ENCODE measurements at regions not wholly inside any gene's neighbourhood (a gene's known extent, or its start where the extent isn't known, plus 50 kb on each side); places are given as distances from the start of the nearest gene placed in this dataset.

GRCh38 chr15:58235961-58236360 lies 97.8 kb downstream of the AQP9 start:
- Histone ChIP-seq H3K27me3 (no peaks in the 10 kb centered on the region), H3K27ac (no peak overlapping the region), H3K4me3 (no peak overlapping the region), H3K4me1 (no peaks in the 10 kb centered on the region), H3K36me3 (no peaks in the 10 kb centered on the region), H3K9me3 (no peaks in the 10 kb centered on the region)
- TF ChIP-seq POLR2A (IDR thresholded peaks at IDR 0.05), result no peak
- TF ChIP-seq EP300 (IDR thresholded peaks at IDR 0.05), result no peak
- TF ChIP-seq POLR2AphosphoS5 (IDR thresholded peaks at IDR 0.05), result no peak
- TF ChIP-seq CTCF (IDR thresholded peaks at IDR 0.05), result no peak
- 85 to 86% methylated on average over 3 of the region's 3 CpGs for WGBS, 2 donors
- no peak for DNase-seq
- ATAC-seq (ENCODE audit: low FRiP score in 2 of 2), result no peak

- no peaks in the 10 kb centered on the region for H3K27me3 ChIP-seq
- no peaks in the 10 kb centered on the region for H3K36me3 ChIP-seq
- ATAC-seq (ENCODE audit: low FRiP score in 2 of 2) (no peak), DNase-seq (no peak)
- H3K4me1 ChIP-seq, result peaks cover 0 to 7% (median 0%) of the 10 kb centered on the region in 4 donors
- no peak for TF ChIP-seq POLR2A (IDR thresholded peaks at IDR 0.05)
- no peak for TF ChIP-seq CTCF (IDR thresholded peaks at IDR 0.05)
- no peak for TF ChIP-seq EP300 (IDR thresholded peaks at IDR 0.05)
- TF ChIP-seq POLR2AphosphoS5 (IDR thresholded peaks at IDR 0.05), result no peak
- H3K9me3 ChIP-seq, result no peaks in the 10 kb centered on the region
- H3K4me3 ChIP-seq, result no peak overlapping the region
- 84 to 87% methylated on average over 9 of the region's 9 CpGs for WGBS, 2 donors
- H3K27ac ChIP-seq, result no peak overlapping the region
Observed at GRCh38 chr15:58240191-58240932, 102.2 kb downstream of the AQP9 start.

GRCh38 chr15:58241872-58242271 lies 103.7 kb downstream of the AQP9 start:
- Histone ChIP-seq H3K4me3 (no peak overlapping the region), H3K27me3 (no peaks in the 10 kb centered on the region), H3K27ac (no peak overlapping the region), H3K9me3 (no peaks in the 10 kb centered on the region), H3K4me1 (peaks cover 0 to 7% (median 0%) of the 10 kb centered on the region in 4 donors), H3K36me3 (no peaks in the 10 kb centered on the region)
- ATAC-seq (ENCODE audit: low FRiP score in 2 of 2) (peak; percentile 48 to 79), DNase-seq (peak in 1 of 2 donors; percentile 56)
- 61 to 63% methylated on average over 7 of the region's 7 CpGs for WGBS, 2 donors
- no peak for TF ChIP-seq POLR2AphosphoS5 (IDR thresholded peaks at IDR 0.05)
- peak in 1 of 6 experiments; percentile 43 for TF ChIP-seq CTCF (IDR thresholded peaks at IDR 0.05)
- peak in 1 of 4 donors; percentile 22 for TF ChIP-seq EP300 (IDR thresholded peaks at IDR 0.05)
- no peak for TF ChIP-seq POLR2A (IDR thresholded peaks at IDR 0.05)

GRCh38 chr15:58243070-58243469 lies 104.9 kb downstream of the AQP9 start:
- H3K36me3 ChIP-seq, result no peaks in the 10 kb centered on the region
- no peaks in the 10 kb centered on the region for H3K9me3 ChIP-seq
- no peak for ATAC-seq (ENCODE audit: low FRiP score in 2 of 2)
- WGBS, 2 donors, result 63 to 74% methylated on average over 6 to 7 of the region's 7 CpGs
- peaks cover 0 to 10% (median 3%) of the 10 kb centered on the region in 4 donors for H3K4me1 ChIP-seq
- H3K27ac ChIP-seq, result no peak overlapping the region
- DNase-seq, result no peak
- H3K27me3 ChIP-seq, result no peaks in the 10 kb centered on the region
- no peak overlapping the region for H3K4me3 ChIP-seq
- no peak for TF ChIP-seq EP300 (IDR thresholded peaks at IDR 0.05)
- TF ChIP-seq POLR2A (IDR thresholded peaks at IDR 0.05), result no peak
- no peak for TF ChIP-seq CTCF (IDR thresholded peaks at IDR 0.05)

- 65 to 86% methylated on average over 7 of the region's 7 CpGs for WGBS, 2 donors
Observed at GRCh38 chr15:58244536-58244935, 106.4 kb downstream of the AQP9 start.

More at GRCh38 chr15:58244536-58244935, 106.4 kb downstream of the AQP9 start:
- TF ChIP-seq POLR2A (IDR thresholded peaks at IDR 0.05) (no peak), CTCF (IDR thresholded peaks at IDR 0.05) (no peak), EP300 (IDR thresholded peaks at IDR 0.05) (no peak), POLR2AphosphoS5 (IDR thresholded peaks at IDR 0.05) (no peak)
- ATAC-seq (ENCODE audit: low FRiP score in 2 of 2) (no peak), DNase-seq (no peak)
- Histone ChIP-seq H3K36me3 (no peaks in the 10 kb centered on the region), H3K27ac (no peak overlapping the region), H3K27me3 (no peaks in the 10 kb centered on the region), H3K4me1 (peaks cover 0 to 11% (median 3%) of the 10 kb centered on the region in 4 donors), H3K9me3 (no peaks in the 10 kb centered on the region), H3K4me3 (no peak overlapping the region)

Measured in upper lobe of left lung (tissue), 6 donors.